CD14-positive monocyte (primary cell): ENCODE measurements at regions not wholly inside any gene's neighbourhood (a gene's known extent, or its start where the extent isn't known, plus 50 kb on each side); places are given as distances from the start of the nearest gene placed in this dataset.

Experiments
- DNase-seq, 3 donors: peaks; one replicate each; pipeline ENCODE4 v3.0.0-alpha.2; 2011 to 2022
- H2AFZ ChIP-seq: 2 replicates; pipeline ENCODE4 v1.6.0; 2012; ENCODE audit warnings: mild to moderate bottlenecking, low read depth, low read length, inconsistent platforms; ENCODE audit not compliant: insufficient read depth, poor library complexity, severe bottlenecking
- H3K27ac ChIP-seq, 2 donors: 1 replicate in 1 of 2; 2 replicates in 1 of 2; pipeline ENCODE4 v1.5.1; 2012 to 2013; ENCODE audit warnings: low read length in 2 of 2, control low read depth in 1 of 2, inconsistent platforms in 1 of 2, low read depth in 1 of 2, mild to moderate bottlenecking in 1 of 2
- H3K27me3 ChIP-seq, 2 donors: one replicate each; pipeline versions ENCODE4 v1.6.0 to v1.6.1; 2011 to 2013; ENCODE audit warnings: low read length in 2 of 2; ENCODE audit not compliant: control insufficient read depth in 2 of 2, insufficient read depth in 2 of 2
- H3K36me3 ChIP-seq, 2 donors: replicated peaks in 1 of 2; 1 replicate in 1 of 2; 2 replicates in 1 of 2; pipeline versions ENCODE4 v1.5.1 to v1.6.1; 2012 to 2013; ENCODE audit warnings: low read length in 2 of 2, control low read depth in 1 of 2, inconsistent platforms in 1 of 2, mild to moderate bottlenecking in 1 of 2; ENCODE audit not compliant: insufficient read depth in 2 of 2, control insufficient read depth in 1 of 2
- H3K4me1 ChIP-seq, 2 donors: 1 replicate in 1 of 2; 2 replicates in 1 of 2; pipeline versions ENCODE4 v1.5.1 to v1.6.1; 2012 to 2013; ENCODE audit warnings: low read length in 2 of 2, control low read depth in 1 of 2, inconsistent platforms in 1 of 2, mild to moderate bottlenecking in 1 of 2, moderate library complexity in 1 of 2; ENCODE audit not compliant: insufficient read depth in 2 of 2, control insufficient read depth in 1 of 2
- H3K4me2 ChIP-seq: replicated peaks from 2 replicates; pipeline ENCODE3; 2012; ENCODE audit warnings: low read length, moderate library complexity, mild to moderate bottlenecking; ENCODE audit not compliant: poor library complexity, severe bottlenecking; ENCODE audit errors: extremely low read depth
- H3K4me3 ChIP-seq, 3 experiments: fragments of 200-600 bp in 1 of 3; sonication (generic) in 1 of 3; replicated peaks in 1 of 3; 1 replicate in 2 of 3; 2 replicates in 1 of 3; pipeline ENCODE4 v1.5.1; 2011 to 2013; ENCODE audit warnings: low read length in 3 of 3, mild to moderate bottlenecking in 3 of 3, control low read depth in 2 of 3, low read depth in 2 of 3, inconsistent platforms in 1 of 3, moderate library complexity in 1 of 3
- H3K79me2 ChIP-seq: 2 replicates; pipeline ENCODE4 v1.6.0; 2012; ENCODE audit warnings: mild to moderate bottlenecking, control low read depth, inconsistent platforms, low read length, moderate library complexity; ENCODE audit not compliant: insufficient read depth
- H3K9ac ChIP-seq: 2 replicates; pipeline ENCODE4 v1.6.0; 2017; ENCODE audit warnings: low read length, mild to moderate bottlenecking; ENCODE audit not compliant: insufficient read depth, poor library complexity, severe bottlenecking
- H3K9me3 ChIP-seq, 2 donors: replicated peaks in 1 of 2; 1 replicate in 1 of 2; 2 replicates in 1 of 2; pipeline versions ENCODE4 v1.5.1 to v1.6.1; 2012 to 2013; ENCODE audit warnings: low read length in 2 of 2, control low read depth in 1 of 2; ENCODE audit not compliant: control insufficient read depth in 1 of 2, insufficient read depth in 1 of 2
- H4K20me1 ChIP-seq: 2 replicates; pipeline ENCODE4 v1.6.0; 2012; ENCODE audit warnings: mild to moderate bottlenecking, low read length, control low read depth, moderate library complexity; ENCODE audit not compliant: insufficient read depth
- H3K27ac Mint-ChIP-seq, 7 donors: one replicate each; pipeline ENCODE4 v1.8.0; 2020; ENCODE audit warnings: mild to moderate bottlenecking in 7 of 7, mixed read lengths in 7 of 7, moderate library complexity in 6 of 7, inconsistent platforms in 2 of 7
- H3K27me3 Mint-ChIP-seq, 3 donors: one replicate each; pipeline ENCODE4 v1.8.0; 2021 to 2022; ENCODE audit warnings: low read depth in 3 of 3, mild to moderate bottlenecking in 3 of 3, mixed read lengths in 3 of 3, moderate library complexity in 3 of 3, inconsistent platforms in 1 of 3
- H3K36me3 Mint-ChIP-seq, 2 donors: one replicate each; pipeline ENCODE4 v1.8.0; 2020; ENCODE audit warnings: mixed read lengths in 2 of 2, inconsistent platforms in 1 of 2, mild to moderate bottlenecking in 1 of 2
- H3K4me1 Mint-ChIP-seq: one replicate; pipeline ENCODE4 v1.8.0; 2020; ENCODE audit warnings: mild to moderate bottlenecking, mixed read lengths
- H3K4me3 Mint-ChIP-seq, 2 donors: one replicate each; pipeline ENCODE4 v1.8.0; 2020; ENCODE audit warnings: mild to moderate bottlenecking in 2 of 2, mixed read lengths in 2 of 2, moderate library complexity in 1 of 2
- H3K9me3 Mint-ChIP-seq, 7 donors: one replicate each; pipeline ENCODE4 v1.8.0; 2020 to 2022; ENCODE audit warnings: mixed read lengths in 7 of 7, mild to moderate bottlenecking in 6 of 7, moderate library complexity in 6 of 7, inconsistent platforms in 2 of 7
- CTCF ChIP-seq: fragments of 200-600 bp; IDR thresholded peaks from one replicate; pipeline ENCODE4 v1.8.0; 2022; ENCODE audit warnings: antibody characterized with exemption, mild to moderate bottlenecking
- WGBS: methylation state at CpG from one replicate; pipeline ENCODE4 v1.1.5; 2013; ENCODE audit warnings: missing lambda C conversion rate; ENCODE audit not compliant: insufficient coverage; 5-methylcytosine and 5-hydroxymethylcytosine counted together
- intact Hi-C, 2 donors: fragments of 100-400 bp; cut with micrococcal nuclease; formaldehyde crosslinking; loops; one replicate each; pipeline versions ENCODE4 v1.15.0 to v1.15.1; 2023

GRCh38 chr22:49077036-49077393 lies 750.7 kb downstream of the BRD1 start:
- no peak for DNase-seq
- 62% methylated on average over 2 of the region's 5 CpGs for WGBS

DNA sequence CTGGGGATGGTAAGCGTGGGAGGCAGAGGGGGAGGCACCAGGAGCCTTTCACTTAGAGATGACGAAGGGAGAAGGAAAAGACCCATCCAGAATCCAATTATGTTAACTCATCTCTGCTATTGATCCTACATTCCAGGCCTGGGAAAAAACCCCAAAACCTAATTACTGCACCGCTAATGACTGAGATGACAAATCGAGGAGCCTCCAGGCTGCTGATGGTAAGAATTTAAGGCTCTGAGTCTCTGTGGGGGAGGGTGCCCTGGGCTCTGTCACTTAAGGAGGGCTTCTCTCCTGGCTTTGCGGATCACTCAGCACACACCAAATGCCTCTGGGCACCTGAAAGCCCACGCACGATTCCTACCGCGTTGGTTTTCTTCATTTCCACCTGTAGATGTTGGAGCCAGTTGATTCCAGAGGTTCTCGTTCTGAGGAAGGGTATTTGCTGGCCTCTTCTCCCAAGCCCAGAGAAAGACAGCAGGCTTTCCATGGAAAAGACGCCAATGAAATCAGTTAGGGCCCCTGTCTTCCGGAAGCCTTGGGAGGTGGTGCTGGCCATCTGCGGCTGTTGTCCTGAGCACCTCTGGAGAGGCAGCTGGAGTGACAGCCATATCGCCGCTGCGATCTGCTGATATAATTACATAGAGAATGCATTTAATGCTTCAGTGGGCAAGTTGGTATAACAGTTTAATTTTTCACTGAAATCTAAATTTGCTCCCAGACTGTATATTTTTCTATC lies 751.2 kb downstream of the BRD1 start:
- H3K9me3 Mint-ChIP-seq: peaks cover 0 to 6% (median 0%) of the 10 kb centered on the region in 7 donors
- WGBS: 87% methylated on average over 3 of the region's 16 CpGs

More at GRCh38 chr22:49077036-49077393, 750.7 kb downstream of the BRD1 start:
- Histone ChIP-seq H4K20me1 (no peaks in the 10 kb centered on the region), H3K9me3 (peaks cover 0 to 6% of the 10 kb centered on the region in 2 donors), H2AFZ (no peak overlapping the region), H3K27ac (no peak overlapping the region), H3K79me2 (no peaks in the 10 kb centered on the region), H3K36me3 (no peaks in the 10 kb centered on the region), H3K4me1 (no peaks in the 10 kb centered on the region), H3K9ac (no peak overlapping the region), H3K4me2 (no peak overlapping the region), H3K27me3 (no peaks in the 10 kb centered on the region), H3K4me3 (no peak overlapping the region)
- Mint-ChIP-seq H3K27me3 (peaks cover 1 to 8% (median 2%) of the 10 kb centered on the region in 3 donors), H3K4me3 (no peak overlapping the region), H3K9me3 (peaks cover 0 to 2% (median 0%) of the 10 kb centered on the region in 7 donors), H3K4me1 (no peaks in the 10 kb centered on the region), H3K36me3 (no peaks in the 10 kb centered on the region), H3K27ac (no peak overlapping the region)
- TF ChIP-seq CTCF: no peak
- intact Hi-C loops: no loop called here

More for the DNA sequence above, 751.2 kb downstream of the BRD1 start:
- H3K36me3 Mint-ChIP-seq: no peaks in the 10 kb centered on the region
- peaks cover 1 to 8% (median 3%) of the 10 kb centered on the region in 3 donors for H3K27me3 Mint-ChIP-seq
- no peak overlapping the region for H2AFZ ChIP-seq
- no peak overlapping the region for H3K4me2 ChIP-seq
- H3K4me1 Mint-ChIP-seq: no peaks in the 10 kb centered on the region
- no peaks in the 10 kb centered on the region for H3K4me1 ChIP-seq
- no peaks in the 10 kb centered on the region for H3K79me2 ChIP-seq
- H3K36me3 ChIP-seq: no peaks in the 10 kb centered on the region
- TF ChIP-seq CTCF: no peak
- no peaks in the 10 kb centered on the region for H4K20me1 ChIP-seq
- peaks cover 0 to 6% of the 10 kb centered on the region in 2 donors for H3K9me3 ChIP-seq
- no peaks in the 10 kb centered on the region for H3K27me3 ChIP-seq
- H3K4me3 Mint-ChIP-seq: no peak overlapping the region
- DNase-seq: no peak
- H3K27ac ChIP-seq: no peak overlapping the region
- no peak overlapping the region for H3K27ac Mint-ChIP-seq
- H3K9ac ChIP-seq: no peak overlapping the region
- no peak overlapping the region for H3K4me3 ChIP-seq
- intact Hi-C loops: no loop called here
